ENCODE measurements at regions not wholly inside any gene's neighbourhood (a gene's known extent, or its start where the extent isn't known, plus 50 kb on each side); places are given as distances from the start of the nearest gene placed in this dataset.
"Not testable (repeated sequence)": the region's sequence is repeated elsewhere in the genome, so short reads cannot be mapped to it uniquely, and the experiment has no call there.

GRCh38 chr4:189736656-189737055 lies 204.0 kb upstream of the FRG1 start:
- not testable (repeated sequence) for DNase-seq (ENCODE audit: low read depth in 2 of 2)

GRCh38 chr4:189740118-189740517 lies 200.6 kb upstream of the FRG1 start:
- DNase-seq (ENCODE audit: low read depth in 2 of 2): not testable (repeated sequence)

GRCh38 chr4:189740873-189741272 lies 199.8 kb upstream of the FRG1 start:
- DNase-seq (ENCODE audit: low read depth in 2 of 2): no peak

- DNase-seq (ENCODE audit: low read depth in 2 of 2): not testable (repeated sequence)
Measured at GRCh38 chr4:189753092-189753491, 187.6 kb upstream of the FRG1 start.

GRCh38 chr4:189763583-189763982 lies 177.1 kb upstream of the FRG1 start:
- no peak for DNase-seq (ENCODE audit: low read depth in 2 of 2)

- no peak for DNase-seq (ENCODE audit: low read depth in 2 of 2)
Measured at GRCh38 chr4:189765301-189765700, 175.4 kb upstream of the FRG1 start.

GRCh38 chr4:189765736-189766135 lies 174.9 kb upstream of the FRG1 start:
- DNase-seq (ENCODE audit: low read depth in 2 of 2): no peak

- no peak for DNase-seq (ENCODE audit: low read depth in 2 of 2)
Measured at GRCh38 chr4:189767941-189768340, 172.7 kb upstream of the FRG1 start.

GRCh38 chr4:189769131-189769530 lies 171.5 kb upstream of the FRG1 start:
- no peak for DNase-seq (ENCODE audit: low read depth in 2 of 2)

GRCh38 chr4:189771696-189772361 lies 168.8 kb upstream of the FRG1 start:
- no peak for DNase-seq (ENCODE audit: low read depth in 2 of 2)

- DNase-seq (ENCODE audit: low read depth in 2 of 2): no peak
Measured at GRCh38 chr4:189773909-189774308, 166.8 kb upstream of the FRG1 start.

GRCh38 chr4:189779281-189779980 lies 161.2 kb upstream of the FRG1 start:
- DNase-seq (ENCODE audit: low read depth in 2 of 2): no peak

GRCh38 chr4:189780391-189780790 lies 160.3 kb upstream of the FRG1 start:
- no peak for DNase-seq (ENCODE audit: low read depth in 2 of 2)

GRCh38 chr4:189784651-189785050 lies 156.0 kb upstream of the FRG1 start:
- DNase-seq (ENCODE audit: low read depth in 2 of 2): no peak

- DNase-seq (ENCODE audit: low read depth in 2 of 2): no peak
Measured at GRCh38 chr4:189785257-189785656, 155.4 kb upstream of the FRG1 start.

GRCh38 chr4:189786447-189786846 lies 154.2 kb upstream of the FRG1 start:
- no peak for DNase-seq (ENCODE audit: low read depth in 2 of 2)

GRCh38 chr4:189787216-189788031 lies 153.2 kb upstream of the FRG1 start:
- no peak for DNase-seq (ENCODE audit: low read depth in 2 of 2)

- DNase-seq (ENCODE audit: low read depth in 2 of 2): peak; percentile 51 to 61
Measured at GRCh38 chr4:189792924-189793618, 147.6 kb upstream of the FRG1 start.

GRCh38 chr4:189800545-189801088 lies 140.1 kb upstream of the FRG1 start:
- no peak for DNase-seq (ENCODE audit: low read depth in 2 of 2)

GRCh38 chr4:189802884-189803283 lies 137.8 kb upstream of the FRG1 start:
- DNase-seq (ENCODE audit: low read depth in 2 of 2): no peak

GRCh38 chr4:189804894-189805293 lies 135.8 kb upstream of the FRG1 start:
- no peak for DNase-seq (ENCODE audit: low read depth in 2 of 2)

GRCh38 chr4:189806506-189806905 lies 134.2 kb upstream of the FRG1 start:
- no peak for DNase-seq (ENCODE audit: low read depth in 2 of 2)

Data from lung microvascular endothelial cell (primary cell).